ENCODE measurements at regions not wholly inside any gene's neighbourhood (a gene's known extent, or its start where the extent isn't known, plus 50 kb on each side); places are given as distances from the start of the nearest gene placed in this dataset.
"Not testable (repeated sequence)": the region's sequence is repeated elsewhere in the genome, so short reads cannot be mapped to it uniquely, and the experiment has no call there.

DNA sequence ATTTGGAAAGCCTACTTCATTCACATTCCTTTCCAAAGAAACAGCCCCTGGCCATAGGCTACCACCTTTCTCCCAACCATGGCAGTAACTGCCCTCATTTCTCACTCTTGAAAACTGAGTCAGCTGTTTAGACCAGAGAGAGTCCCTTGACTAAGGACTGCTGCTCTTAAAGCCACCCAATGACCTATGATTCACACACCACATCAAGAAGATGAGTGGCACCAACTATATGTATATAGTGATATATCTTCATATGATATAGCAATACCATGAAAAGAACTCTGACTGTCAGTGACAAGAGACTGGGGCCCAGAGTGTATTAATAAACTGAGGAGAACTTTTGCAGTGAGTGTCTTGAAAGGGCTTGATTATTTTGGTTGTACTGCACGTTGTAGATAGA, 404.5 kb upstream of the ASIC2 start:
- no peak for DNase-seq (ENCODE audit: low spot score)

DNA sequence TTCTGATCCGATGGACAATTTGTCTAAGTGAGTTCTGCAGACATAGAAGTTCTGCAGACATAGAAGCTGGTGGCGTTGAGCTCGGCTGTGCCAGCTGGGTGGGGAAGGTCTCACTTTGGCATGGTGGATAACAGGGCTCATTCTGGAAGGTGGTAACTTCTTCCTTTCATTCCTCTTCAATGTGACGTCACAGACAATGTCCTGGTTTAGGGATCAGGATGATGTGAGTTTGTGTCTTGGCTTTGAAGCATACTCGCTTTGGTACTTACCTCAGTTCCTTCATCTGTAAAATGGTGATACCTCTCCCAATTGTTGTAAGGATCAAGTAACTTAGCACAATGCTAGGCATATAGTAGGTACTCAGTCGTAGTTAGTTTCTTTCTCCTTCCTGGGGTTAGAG, 408.8 kb upstream of the ASIC2 start:
- DNase-seq (ENCODE audit: low spot score): no peak

DNA sequence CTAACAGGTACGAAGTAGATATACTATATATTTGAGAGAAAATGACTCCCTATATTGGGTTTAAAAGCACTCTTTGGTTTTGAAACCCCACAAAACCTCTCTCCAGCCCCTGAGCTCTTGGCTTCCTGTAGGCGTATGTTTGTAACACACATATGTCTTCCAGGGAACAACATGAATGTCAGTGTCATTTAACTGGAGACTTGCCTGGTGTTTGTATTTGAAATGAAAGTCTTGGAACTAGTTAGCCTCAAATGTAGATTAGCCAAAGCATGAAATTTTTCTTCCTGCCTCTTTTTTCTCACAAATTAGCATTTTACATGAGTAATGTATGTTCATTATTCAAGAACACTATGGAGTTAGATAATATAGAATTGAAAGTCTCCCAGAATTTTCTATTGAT, 411.8 kb upstream of the ASIC2 start:
- DNase-seq (ENCODE audit: low spot score): no peak

DNA sequence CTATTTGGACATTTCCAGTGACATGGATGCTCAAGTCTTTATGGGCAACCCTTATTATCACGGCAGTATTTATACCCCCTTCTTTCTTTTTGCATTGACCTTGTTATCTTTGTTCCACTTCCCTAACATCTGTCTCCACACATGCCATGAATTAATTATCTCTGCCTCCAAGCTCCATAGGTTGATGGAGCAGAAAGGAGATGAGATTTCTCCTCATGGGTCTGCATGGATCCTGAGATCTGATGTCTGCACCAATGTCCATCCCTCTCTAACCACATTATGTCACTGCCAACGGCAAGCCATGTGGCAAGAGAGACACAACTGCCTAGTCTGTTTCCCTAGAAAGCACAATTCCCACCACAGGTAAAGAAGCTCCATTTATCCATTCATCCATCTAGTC, 416.8 kb upstream of the ASIC2 start:
- DNase-seq (ENCODE audit: low spot score): no peak

DNA sequence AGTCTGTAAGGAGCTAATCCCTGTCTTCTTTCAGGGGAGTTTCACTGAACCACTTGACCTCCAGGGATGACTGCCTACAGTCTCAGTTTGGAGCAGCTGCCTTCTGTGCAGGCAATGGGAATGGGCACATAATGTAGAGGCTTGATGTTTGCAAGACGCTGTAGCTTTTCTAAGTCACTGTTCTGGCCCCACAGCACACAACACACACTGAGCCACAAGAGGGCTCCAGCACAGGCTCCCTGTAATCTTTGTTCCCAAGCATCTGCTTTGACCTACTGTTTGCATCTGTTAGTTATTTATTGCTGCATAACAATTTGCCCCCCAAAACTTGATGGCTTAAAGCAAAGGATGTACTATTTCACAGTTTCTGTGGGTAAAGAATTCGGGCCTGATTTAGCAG, 419.0 kb upstream of the ASIC2 start:
- no peak for DNase-seq (ENCODE audit: low spot score)

DNA sequence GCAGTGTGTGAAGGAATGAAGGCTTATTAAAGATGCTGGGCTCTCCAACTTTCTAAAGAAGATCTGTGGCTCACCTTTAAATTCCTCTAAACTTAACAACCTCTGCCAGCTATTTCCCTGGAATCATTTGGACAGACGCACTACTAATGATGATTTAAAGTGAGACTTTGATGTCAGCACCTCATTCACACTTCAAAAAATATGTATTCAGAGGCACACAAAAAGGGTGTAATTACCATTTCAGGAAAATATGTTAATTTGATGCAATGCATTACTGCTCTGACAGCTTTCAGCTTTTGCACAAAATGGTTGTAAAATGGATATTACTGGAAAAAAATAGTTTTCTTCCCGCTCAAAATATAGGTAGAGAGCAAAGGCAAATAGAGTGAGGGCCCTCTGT, 423.9 kb upstream of the ASIC2 start:
- DNase-seq (ENCODE audit: low spot score): no peak

DNA sequence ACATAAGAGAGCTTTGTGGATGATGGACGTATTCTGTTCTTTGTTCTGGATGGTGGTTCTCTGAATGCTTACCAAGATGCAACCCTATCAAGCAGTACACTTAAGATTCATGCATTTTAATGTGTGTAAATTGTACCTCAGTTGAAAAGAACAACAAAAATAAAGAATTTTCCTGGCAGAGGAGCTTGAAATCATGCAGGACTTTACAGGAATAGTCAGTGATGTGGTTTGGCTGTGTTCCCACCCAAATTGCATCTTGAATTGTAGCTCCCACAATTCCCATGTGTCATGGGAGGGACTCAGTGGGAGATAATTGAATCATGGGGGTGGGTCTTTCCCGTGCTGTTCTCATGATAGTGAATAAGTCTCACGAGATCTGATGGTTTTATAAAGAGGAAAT, 430.6 kb upstream of the ASIC2 start:
- DNase-seq (ENCODE audit: low spot score): not testable (repeated sequence)

DNA sequence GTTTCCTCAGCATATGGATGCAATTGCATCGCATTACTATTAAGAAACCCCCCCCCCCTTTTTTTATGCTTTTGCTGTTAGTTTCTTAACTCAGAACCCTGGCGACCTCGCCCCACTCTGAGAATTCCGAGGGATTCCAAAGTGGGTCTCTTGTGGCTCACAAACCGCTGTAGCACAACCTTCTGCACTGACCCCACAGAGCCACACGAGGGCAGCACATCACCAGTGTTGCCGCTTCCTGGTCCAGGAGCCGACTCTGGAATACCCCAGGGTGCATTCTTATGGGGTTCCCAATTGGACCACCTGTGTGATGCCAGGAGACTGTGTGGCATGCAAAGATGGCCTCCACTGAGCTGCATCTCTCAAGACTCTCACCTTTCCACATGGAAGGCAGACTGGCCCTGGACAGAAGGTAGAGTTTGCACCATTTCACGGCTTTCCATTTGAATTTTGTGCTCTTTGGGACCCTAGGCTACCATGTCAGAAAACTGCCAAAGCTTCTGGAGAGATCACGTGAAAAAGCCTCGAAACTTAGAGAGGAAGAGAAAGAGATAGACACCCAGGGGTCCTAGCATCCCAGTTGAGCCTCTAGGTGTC, 432.7 kb upstream of the ASIC2 start:
- no peak for DNase-seq (ENCODE audit: low spot score)

DNA sequence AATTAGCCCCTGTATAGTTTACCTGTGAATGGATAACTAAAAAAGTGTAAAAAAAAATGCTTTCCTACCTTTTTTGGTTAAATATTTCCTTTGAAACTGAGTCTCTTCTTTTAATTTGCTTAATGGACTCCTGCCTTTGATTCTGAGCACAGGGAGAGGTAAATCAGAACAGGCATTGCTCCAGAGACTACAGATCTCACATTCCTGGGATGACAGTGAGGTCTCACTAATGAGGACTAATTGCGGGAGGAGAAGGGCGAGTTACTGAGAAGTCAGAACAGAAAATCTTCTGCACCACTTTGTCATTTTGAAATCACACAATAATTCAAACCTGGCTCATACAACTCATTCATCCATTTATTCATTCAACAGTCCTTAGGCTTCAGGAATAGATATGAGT, 437.0 kb upstream of the ASIC2 start:
- DNase-seq (ENCODE audit: low spot score): no peak

DNA sequence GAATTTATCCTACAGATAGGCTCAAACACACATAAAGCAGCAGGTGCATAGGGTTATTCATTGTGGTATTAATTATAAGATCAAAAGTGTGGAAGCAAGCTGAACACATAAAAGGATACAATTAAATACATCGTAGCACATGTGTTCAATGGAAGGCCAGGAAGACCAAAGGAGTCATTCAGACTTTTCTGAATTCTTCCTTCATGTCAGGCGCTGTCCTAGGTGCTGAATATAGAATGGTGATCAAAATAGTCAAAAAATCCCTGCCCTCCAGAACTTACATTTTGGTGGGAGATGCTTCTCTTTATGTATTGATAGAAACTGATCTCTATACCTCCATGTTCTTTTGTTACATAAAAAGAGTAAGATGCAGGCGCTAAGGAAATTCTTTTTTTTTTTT, 439.0 kb upstream of the ASIC2 start:
- DNase-seq (ENCODE audit: low spot score): no peak

DNA sequence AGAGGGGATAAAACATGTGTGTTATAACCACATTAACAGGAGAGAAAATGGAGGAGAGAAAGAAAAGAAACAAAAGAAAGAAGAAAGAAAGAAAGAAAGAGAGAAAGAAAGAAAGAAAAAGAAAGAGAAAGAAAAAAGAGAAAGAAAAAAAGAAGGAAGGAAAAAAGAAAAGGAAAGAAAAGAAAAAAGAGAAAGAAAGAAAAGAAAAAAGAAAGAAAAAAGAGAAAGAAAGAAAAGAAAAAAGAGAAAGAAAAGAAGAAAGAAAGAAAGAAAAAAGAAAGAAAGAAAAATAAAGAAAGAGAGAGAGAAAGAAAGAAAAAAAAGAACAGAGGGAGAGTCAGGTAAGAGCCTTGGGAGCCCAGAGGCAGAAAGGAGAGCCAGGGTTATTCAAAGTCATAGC, 446.6 kb upstream of the ASIC2 start:
- DNase-seq (ENCODE audit: low spot score): no peak

DNA sequence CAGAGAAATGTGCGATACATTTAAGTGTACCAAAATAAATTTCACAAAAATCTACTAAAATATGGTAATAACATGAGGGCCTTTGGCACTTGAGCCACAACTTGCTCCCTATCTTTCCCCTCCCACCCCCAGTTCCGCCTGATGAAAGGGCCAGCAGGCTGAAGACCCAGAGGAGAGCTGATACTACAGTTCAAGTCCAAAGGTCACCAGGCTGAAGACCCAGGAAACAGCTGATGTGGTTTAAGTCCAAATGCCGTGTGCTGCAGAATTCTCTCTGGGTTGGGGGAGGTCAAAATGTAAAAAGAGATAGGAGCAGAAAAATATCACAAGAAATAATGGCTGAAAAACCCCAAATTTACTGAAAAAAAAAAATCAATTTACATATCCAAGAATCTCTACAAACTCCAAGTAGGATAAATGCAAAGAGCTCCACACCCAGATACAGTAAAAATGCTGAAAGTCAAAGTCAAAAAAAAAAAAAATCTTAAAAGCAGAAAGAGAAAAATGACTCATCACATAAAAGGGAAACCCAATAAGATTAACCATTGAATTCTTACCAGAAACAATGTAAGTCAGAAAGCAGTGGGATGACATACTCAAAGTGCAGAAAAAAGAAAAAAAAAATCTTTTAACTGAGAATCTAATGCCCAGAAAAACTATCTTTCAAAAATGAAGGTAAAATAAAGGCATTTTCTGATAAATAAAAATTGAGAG, 452.1 kb upstream of the ASIC2 start:
- DNase-seq (ENCODE audit: low spot score): no peak

DNA sequence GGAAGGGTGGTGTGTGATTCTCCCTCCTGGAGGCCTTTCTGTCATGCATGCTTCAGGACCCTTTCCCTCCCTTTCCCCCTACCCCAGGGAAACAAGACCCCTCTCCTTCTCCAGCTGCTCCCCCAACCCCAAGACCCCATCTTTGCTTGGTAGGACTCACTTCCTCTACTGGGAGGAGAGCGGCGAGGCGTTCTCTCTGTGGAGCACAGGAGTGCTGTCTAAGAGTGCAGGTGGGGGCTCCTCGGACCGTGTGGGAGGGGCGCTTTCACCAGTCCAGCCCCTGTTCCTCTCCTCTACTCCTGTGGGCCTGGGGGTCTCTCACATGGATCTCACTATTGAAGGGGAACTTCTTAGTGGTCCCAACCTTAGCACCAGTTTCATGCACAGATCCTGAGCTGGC, 456.1 kb upstream of the ASIC2 start:
- DNase-seq (ENCODE audit: low spot score): no peak

DNA sequence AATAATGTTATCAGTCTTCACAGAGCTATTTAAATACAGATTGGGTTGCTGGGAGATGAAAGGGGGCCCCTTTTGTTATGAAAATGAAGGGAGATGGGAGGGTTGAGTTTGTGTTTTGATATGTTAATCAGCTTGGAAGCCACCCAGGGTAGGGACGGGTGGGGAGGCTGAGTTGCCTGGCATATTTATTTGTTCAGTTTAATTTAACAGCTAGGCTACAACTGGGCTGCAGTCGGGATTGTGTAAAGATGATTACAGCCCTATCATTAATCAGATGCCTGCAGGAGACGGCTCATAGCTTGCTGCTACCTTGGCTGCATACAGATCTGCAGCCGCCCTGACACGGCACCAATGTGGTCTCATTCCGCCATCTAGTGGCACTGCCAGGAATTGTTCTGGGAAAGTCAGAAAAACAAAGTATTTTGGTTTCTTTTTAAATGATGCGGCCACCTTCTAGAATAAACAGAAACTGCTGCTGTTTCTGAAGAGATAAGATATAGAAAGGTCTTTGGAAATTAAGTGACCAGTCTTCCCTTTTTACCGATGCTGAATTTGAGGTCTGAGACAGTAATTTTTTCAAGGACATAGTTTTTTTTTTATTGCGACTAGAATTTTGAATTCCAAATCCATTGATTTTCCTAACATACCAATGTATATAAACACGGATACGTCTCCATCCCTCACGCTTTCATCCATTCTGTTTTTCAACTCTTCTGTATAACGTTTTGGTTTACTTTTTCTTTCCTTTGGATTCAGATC, 458.0 kb upstream of the ASIC2 start:
- DNase-seq (ENCODE audit: low spot score): peak; percentile 48

DNA sequence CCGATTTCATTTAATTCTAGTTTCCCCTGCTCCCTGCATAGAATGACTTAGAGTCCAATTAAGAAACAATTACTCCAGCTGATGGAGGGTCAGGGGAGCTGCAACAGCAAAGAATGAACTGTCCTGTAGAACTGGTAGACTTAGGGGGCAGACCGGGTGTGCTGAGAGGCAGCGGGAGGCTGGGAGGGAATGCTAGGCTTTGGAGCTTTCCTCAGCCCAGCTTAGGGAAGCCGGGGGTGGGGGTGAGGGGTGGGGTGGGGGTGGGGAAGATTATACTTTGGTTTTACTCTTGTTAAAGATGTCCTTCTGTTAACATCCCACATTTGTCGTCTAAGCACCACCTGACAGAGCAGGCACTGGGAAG, 458.6 kb upstream of the ASIC2 start:
- no peak for DNase-seq (ENCODE audit: low spot score)

DNA sequence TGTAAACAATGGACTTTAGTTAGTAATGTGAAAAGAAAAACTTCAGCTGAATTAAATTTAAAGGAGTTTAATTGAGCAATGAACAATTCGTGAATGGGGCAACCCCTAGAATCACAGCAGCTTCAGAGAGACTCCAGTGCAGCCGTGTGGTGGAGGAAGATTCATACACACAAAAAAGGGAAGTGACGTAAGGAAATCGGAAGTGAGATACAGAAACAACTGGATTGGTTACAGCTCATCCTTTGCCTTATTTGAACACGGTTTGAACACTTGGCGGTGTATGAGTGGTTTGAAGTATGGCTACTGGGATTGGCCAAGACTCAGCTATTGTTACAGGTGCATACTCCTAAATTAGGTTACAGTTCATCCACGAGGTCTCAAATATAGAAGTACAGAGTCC, 460.4 kb upstream of the ASIC2 start:
- no peak for DNase-seq (ENCODE audit: low spot score)

DNA sequence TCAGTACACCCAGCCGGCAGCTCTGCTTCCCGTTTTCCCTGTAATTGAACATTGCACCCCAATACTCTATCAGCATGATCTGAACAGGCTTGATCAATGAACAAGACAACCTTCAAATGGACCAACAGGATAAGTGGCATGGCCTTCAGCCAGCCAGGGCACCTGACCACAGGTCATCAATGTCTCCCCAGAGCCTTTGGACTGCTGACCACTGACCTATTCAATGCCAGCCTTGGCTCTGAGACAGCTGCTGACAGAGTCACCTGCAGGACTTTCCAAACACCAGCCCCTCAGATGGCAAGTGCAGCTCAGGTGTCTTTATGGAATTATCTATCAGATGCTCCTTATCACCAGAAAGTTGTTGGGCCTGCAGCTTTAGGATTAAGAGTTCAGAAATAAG, 462.9 kb upstream of the ASIC2 start:
- no peak for DNase-seq (ENCODE audit: low spot score)

DNA sequence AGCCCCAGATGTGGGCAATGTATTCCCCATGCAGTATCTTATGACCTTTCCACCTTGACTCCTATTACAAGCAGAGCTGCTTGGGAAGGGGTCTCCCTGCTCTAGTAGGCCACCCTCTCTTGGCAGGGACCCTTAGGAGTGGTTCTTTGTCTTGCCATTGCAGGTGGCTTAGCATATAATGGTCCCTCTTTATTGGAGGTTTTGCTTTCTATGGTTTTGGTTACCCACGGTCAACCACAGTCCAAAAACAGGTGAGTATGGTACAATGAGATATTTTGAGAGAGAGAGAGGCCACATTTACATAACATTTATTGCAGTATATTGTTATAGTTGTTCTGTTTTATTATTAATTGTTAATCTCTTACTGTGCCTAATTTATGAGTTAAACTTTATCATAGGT, 472.8 kb upstream of the ASIC2 start:
- no peak for DNase-seq (ENCODE audit: low spot score)

DNA sequence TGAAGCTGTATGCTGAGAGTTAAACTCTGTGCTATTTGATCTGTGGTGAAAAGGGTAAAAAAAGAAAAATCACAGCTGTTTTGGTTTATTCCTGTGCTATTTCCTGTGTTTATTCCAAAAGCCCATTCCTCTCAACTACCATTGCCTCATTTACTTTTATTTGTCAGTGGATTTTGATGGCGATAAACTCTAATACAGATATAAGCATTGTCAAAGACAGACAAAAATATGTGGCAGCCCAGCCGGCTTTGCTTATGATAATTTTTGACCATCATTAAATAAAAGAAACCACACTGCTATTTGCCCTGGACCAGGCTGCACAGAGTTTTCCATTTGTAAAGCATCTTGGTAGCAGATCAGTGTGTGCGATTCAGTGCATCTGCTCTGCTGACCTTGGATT, 473.6 kb upstream of the ASIC2 start:
- DNase-seq (ENCODE audit: low spot score): no peak

DNA sequence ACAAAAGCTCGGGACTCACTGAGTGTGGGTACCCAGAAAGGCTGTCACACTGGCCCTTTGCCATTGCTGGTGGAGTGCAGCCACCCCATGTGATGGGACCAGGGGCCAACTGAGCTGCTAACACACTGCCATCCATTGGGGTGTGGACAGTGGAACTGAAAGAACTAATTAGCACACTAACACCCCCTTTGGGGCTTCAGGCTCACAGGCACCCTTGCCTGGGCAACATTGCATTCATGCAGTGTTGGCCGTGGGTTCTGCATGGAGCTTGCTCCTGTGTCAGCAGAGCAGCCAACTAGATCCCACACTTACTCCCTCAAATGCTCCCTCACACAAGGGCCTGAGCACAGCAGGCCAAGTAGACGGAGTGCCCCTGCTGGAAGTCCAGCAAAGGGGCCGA, 476.0 kb upstream of the ASIC2 start:
- no peak for DNase-seq (ENCODE audit: low spot score)

DNA sequence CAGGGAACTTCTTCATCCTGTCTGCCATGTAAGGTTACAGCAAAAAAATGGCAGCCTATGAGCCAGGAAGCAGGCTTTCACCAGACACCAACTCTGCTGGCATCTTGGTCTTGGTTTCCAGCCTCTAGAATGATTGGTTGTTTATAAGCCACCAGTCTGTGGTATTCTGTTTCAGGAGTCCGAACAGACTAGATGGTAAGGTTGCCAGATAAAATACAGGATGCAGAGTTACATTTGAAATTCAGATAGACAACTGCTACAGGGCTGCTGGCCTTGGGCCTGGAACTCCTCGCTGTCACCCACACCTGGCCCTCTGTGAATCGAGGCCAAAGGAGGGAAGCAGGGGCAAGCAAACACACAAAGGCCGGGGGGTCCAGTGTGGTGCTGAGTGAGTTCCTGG, 478.8 kb upstream of the CCL2 start:
- no peak for DNase-seq (ENCODE audit: low spot score)

DNA sequence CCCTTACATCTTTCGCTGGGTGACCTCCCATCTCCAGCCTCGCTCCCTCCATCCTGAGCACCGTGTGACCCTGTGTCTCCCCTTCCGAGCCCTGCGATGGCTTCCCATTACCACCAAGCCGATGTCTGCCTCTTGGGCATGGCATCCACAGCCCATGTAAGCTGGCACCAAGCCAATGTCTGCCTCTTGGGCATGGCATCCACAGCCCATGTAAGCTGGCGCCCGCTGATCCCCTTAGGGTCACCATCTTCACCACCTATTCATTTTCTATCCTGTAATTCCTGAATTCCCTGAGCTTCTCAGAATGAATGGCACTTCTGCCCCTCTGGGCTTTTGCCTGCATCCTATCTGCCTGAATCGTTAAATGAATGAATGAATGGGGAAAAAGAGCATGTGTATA, 478.2 kb upstream of the CCL2 start:
- no peak for DNase-seq (ENCODE audit: low spot score)

DNA sequence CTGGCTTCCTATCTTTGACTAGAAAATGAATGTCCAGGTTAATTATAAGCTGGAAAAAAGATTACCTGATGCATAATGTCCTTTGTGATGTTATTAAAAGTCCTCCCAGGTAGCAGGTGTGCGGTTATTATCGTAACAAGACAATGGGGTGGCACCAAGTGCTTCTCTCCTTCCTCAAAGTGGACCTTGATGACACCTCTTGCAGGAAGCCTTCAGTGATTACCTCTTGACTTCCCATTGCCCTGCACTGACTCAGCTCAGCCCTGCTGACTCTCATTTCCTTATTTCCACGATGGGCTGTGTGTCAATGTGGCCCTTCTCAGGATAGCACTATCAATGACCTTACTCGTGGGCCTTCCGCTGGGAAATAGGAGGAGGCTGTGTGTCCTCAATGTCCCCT, 477.4 kb upstream of the CCL2 start:
- no peak for DNase-seq (ENCODE audit: low spot score)
